ENCODE measurements at regions not wholly inside any gene's neighbourhood (a gene's known extent, or its start where the extent isn't known, plus 50 kb on each side); places are given as distances from the start of the nearest gene placed in this dataset.

DNA sequence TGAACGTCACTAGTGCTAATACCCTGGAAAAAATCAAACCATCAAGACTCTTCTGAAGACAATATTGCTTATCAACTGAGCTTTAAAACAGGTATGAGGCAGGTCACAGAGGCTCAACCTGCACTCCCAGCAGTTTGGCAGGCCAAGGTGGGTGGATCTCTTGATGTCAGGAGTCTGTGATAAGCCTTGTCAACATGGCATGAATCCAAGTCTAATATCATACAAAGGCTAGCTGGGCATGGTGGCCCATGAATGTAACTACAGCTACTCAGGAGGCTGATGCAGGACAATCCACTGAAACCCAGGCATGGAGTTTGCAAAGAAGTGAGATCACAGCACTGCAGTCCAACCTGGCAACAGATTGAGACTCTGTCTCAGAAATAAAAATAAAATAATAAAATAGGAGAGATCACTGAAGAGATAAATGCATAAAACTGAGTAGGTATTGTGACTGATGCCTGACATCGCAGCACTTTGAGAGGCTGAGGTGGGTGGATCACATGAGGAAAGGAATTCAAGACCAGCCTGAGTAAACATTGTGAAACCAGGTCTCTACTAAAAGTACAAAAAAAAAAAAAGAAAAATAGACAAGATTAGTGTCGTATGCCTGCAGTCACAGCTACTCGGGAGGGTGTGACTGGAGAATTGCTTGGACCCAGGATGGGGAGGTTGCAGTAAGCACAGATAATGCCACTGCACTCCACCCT, 555.9 kb upstream of the TSPY4 start:
- DNase-seq (no peak), ATAC-seq (no peak)
- no peaks in the 10 kb centered on the region for H3K4me1 ChIP-seq
- no peak overlapping the region for H3K4me3 ChIP-seq
- H3K36me3 ChIP-seq: no peaks in the 10 kb centered on the region
- intact Hi-C loops (cut with DNase I): no loop called here
- TF ChIP-seq, protein P1, sequence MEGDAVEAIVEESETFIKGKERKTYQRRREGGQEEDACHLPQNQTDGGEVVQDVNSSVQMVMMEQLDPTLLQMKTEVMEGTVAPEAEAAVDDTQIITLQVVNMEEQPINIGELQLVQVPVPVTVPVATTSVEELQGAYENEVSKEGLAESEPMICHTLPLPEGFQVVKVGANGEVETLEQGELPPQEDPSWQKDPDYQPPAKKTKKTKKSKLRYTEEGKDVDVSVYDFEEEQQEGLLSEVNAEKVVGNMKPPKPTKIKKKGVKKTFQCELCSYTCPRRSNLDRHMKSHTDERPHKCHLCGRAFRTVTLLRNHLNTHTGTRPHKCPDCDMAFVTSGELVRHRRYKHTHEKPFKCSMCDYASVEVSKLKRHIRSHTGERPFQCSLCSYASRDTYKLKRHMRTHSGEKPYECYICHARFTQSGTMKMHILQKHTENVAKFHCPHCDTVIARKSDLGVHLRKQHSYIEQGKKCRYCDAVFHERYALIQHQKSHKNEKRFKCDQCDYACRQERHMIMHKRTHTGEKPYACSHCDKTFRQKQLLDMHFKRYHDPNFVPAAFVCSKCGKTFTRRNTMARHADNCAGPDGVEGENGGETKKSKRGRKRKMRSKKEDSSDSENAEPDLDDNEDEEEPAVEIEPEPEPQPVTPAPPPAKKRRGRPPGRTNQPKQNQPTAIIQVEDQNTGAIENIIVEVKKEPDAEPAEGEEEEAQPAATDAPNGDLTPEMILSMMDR (IDR thresholded peaks at IDR 0.05): no peak
- H3K9me3 ChIP-seq: no peaks in the 10 kb centered on the region
- no peaks in the 10 kb centered on the region for H3K27me3 ChIP-seq
- H3K27ac ChIP-seq: no peak overlapping the region

DNA sequence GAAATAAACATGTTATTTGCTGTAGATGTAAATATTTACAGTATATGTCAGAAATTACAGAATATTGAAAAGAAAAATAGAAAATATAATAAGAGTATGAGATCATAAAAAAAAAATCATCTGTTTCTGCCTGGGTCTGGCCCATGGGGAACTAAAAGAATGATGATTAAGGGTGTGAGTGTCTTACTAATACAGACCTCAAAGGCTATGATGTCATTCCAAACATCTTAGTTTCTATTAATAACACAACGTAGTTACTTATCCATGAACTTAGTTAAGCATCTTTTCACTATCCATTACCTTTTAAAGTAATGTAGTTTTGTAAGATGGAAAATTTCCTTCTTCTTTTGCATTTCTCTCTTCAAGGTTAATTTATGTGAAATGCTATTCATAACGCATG, 542.7 kb upstream of the TSPY4 start:
- Histone ChIP-seq H3K4me1 (no peaks in the 10 kb centered on the region), H3K27me3 (no peaks in the 10 kb centered on the region), H3K27ac (no peak overlapping the region), H3K9me3 (no peaks in the 10 kb centered on the region), H3K4me3 (no peak overlapping the region), H3K36me3 (no peaks in the 10 kb centered on the region)
- intact Hi-C loops (cut with DNase I): no loop called here
- DNase-seq: no peak
- no peak for ATAC-seq
- TF ChIP-seq, protein P1 (IDR thresholded peaks at IDR 0.05): no peak

DNA sequence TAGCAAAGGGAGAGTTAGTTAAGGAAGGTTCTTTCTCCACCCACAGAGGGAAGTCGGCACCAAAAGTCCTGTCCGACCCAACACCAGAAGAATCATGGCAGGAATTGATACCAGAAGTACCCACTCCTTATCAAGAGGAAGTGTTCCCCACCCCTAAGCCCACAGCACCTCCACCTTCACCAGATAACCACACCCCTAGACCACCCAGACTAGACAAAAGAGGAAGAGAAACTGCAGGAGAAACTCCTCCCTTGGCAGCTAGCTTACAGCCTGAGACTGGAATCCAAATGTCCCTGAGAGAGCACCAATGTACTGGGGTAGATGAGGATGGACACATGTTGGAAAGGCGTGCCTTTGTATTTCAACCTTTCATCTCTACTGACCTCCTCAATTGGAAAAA, 532.9 kb upstream of the TSPY4 start:
- Histone ChIP-seq H3K9me3 (no peaks in the 10 kb centered on the region), H3K4me1 (no peaks in the 10 kb centered on the region), H3K4me3 (no peak overlapping the region), H3K36me3 (no peaks in the 10 kb centered on the region), H3K27me3 (no peaks in the 10 kb centered on the region), H3K27ac (no peak overlapping the region)
- TF ChIP-seq, protein P1 (IDR thresholded peaks at IDR 0.05): no peak
- ATAC-seq (no peak), DNase-seq (no peak)
- intact Hi-C loops (cut with DNase I): no loop called here

DNA sequence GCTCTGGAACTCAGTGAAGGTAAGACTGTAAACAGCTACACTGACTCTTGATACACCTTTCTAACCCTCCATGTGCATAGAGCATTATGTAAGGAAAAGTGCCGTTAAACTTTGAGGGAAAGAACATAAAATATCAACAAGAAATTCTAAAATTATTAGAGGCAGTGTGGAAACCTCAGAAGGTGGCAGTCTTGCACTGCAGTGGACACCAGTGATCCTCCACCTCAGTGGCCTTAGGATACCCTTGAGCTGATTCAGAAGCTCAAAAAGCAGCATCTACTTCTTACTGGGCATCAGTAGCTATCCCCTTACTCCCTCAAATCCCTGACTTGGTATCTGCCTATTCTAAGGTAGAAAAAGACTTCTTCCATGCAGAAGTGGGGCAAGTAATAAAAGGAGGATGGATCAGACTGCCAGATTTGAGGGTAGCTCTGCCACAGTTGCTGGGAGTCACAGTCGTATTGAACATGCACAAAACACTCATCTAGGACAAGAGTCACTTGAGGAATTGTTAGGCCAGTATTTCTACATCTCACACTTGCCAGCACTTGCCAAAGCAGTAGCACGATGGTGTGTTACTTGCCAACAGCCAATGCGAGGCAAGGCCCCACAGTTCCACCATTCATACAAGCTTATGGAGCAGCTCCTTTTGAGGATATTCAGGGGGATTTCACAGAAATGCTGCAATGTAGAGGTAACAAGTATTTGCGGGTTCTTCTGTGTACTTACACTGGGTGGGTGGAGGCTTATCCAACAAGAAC, 529.4 kb upstream of the TSPY4 start:
- H3K27ac ChIP-seq: no peak overlapping the region
- no peaks in the 10 kb centered on the region for H3K4me1 ChIP-seq
- TF ChIP-seq, protein P1 (IDR thresholded peaks at IDR 0.05): no peak
- H3K36me3 ChIP-seq: no peaks in the 10 kb centered on the region
- H3K4me3 ChIP-seq: no peak overlapping the region
- no peaks in the 10 kb centered on the region for H3K9me3 ChIP-seq
- intact Hi-C loops (cut with DNase I): no loop called here
- DNase-seq (no peak), ATAC-seq (no peak)
- H3K27me3 ChIP-seq: no peaks in the 10 kb centered on the region

DNA sequence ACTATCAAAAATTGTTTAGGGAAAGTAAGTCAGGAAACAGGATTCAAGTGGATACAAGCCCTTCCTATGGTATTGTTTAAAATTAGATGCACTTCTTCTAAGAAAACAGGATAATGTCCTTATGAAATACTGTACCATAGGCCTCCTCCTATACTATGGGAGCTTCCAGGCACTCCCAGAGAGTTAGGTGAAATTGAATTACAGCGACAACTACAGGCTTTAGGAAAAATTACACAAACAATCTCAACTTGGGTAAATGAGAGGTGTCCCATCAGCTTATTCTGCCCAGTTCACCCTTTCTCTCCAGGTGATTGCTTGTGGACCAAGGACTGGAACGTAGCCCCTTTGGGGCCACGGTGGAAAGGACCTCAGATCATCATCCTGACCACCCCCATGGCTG, 528.7 kb upstream of the TSPY4 start:
- TF ChIP-seq, protein P1 (IDR thresholded peaks at IDR 0.05): no peak

More for the DNA sequence above, 528.7 kb upstream of the TSPY4 start:
- intact Hi-C loops (cut with DNase I): no loop called here
- Histone ChIP-seq H3K4me1 (no peaks in the 10 kb centered on the region), H3K27me3 (no peaks in the 10 kb centered on the region), H3K27ac (no peak overlapping the region), H3K36me3 (no peaks in the 10 kb centered on the region), H3K4me3 (no peak overlapping the region), H3K9me3 (no peaks in the 10 kb centered on the region)
- DNase-seq: no peak
- no peak for ATAC-seq
